NCI-H1436 treated with DMSO at 0.1 percent for 48 hours (cell line): ENCODE measurements at regions not wholly inside any gene's neighbourhood (a gene's known extent, or its start where the extent isn't known, plus 50 kb on each side); places are given as distances from the start of the nearest gene placed in this dataset.
"Not testable (repeated sequence)": the region's sequence is repeated elsewhere in the genome, so short reads cannot be mapped to it uniquely, and the experiment has no call there.

Experiments
- DNase-seq: peaks from one replicate; lab custom pipeline; 2025; lab: John Stamatoyannopoulos, UW

DNA sequence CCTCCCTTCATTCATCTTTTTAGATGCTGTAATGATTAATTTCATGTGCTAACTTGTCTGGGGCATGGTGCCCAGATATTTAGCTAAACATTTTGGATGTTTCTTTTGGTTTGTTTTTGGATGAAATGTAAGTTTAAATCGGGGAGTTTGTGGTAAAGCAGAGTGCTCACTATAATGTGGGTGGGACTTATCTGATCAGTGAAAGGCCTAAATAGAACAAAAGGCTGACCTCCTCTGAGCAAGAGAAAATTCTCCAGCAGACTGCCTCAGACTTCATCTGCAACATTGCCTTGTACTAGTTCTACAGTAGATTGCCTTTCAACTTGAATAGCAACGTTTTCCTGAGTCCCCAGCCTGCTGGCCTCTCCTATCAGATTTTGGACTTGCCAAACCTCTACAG is 183.6 kb downstream of the S1PR1 start:
- DNase-seq = no peak

DNA sequence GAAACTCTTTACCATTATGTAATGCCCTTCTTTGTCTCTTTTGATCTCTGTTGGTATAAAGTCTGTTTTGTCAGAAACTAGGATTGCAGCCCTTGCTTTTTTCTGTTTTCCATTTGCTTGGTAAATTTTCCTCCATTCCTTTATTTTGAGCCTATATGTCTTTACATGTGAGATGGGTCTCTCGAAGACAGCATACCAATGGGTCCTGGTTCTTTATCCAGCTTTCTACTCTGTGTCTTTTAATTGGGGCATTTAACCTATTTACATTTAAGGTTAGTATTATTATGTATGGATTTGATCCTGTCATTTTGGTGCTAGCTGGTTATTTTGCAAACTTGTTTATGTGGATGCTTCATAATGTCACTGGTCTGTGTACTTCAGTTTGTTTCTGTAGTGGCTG is 191.3 kb downstream of the S1PR1 start:
- not testable (repeated sequence) for DNase-seq

DNA sequence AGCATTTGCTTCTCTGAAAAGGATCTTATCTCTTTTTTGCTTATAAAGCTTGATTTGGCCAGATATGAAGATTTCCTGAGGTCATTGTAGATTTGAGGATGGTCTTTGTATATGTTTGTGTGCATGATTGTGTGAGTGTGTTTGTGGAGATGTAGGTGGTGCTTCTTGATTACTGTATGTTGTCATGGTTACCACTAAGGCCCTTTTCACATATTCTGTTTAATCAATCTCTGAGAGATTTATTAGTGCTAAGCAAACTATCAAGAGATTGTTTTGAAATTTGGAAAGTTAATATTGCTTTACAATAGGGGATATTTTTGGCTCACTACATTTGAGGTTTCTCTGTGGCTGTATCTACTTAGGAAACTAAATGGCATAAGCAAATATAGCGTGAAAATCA is 191.7 kb downstream of the S1PR1 start:
- no peak for DNase-seq

DNA sequence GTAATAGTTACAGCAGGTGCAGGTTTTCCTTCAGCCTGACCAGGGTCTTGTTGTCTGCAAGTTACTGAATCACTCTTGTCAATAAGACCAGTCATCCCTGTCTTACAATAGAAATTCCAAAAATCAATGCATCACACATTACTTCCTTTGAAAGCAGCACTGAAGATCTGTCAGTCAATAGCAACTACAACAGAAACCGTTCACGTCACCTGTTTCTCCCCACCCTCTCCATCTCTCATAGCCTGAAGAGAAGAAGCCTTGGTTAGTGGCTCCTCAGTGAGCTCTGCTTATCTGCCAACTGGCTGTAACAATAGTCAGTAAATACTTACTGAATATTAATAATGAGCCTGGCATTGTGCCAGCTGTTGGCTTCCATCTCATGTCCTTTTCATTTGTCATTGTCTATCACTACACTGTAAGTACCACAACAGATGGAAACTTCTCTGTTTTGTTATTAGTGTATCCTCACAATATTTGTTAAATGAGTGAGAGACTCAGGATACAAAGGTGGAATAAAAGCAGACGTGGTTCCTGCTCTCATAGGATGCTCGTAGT is 195.2 kb downstream of the S1PR1 start:
- no peak for DNase-seq

DNA sequence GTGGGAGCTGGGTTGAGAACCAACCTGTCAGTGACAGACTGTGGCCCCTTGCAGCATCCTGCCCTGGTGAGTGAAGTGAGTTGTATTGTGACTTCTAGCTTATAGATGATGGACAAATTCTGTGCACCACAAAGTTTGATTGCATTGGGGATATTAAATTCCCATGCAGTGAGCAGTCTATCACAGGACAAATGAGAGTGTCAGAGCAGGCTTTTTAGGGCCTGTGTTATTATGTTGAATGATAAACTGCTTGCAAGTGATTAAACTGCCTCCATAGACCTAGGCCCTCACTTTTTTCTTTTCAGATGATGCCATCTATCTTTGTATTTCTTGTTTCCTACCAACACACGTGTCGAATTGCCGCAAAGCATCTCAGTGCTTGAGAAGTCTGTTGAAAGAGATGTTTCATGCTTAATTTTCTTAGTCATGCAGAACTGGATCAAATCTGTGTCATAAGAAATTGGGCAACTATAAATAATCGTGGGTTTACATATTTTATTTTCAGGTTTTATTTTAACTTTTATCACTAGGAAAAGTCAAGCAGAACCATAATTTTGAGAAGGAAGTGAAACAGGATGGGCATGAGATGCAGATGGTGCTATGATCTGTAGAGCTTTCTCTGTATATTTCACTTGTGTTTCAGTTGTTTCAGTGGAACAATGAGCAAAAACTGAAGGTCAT is 199.2 kb downstream of the S1PR1 start:
- no peak for DNase-seq

DNA sequence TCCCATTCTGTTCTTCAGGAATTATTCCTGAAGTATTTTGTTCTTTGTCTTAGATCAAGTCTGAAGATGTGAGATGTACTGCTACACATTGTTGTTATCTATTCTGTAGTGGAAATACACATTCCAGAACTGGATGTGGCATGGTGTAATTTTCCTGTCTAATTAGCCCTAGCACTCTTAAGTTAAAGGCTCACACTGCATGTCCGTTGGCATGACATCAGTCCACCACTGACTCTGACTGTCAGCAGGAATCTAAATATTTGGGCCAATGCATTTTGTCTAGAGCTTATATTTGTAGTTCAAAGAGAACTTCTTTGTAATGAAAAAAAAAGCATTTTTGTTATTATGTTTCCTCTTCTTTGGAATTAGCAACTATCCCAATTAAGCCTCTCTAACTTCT is 201.0 kb downstream of the S1PR1 start:
- DNase-seq = no peak

DNA sequence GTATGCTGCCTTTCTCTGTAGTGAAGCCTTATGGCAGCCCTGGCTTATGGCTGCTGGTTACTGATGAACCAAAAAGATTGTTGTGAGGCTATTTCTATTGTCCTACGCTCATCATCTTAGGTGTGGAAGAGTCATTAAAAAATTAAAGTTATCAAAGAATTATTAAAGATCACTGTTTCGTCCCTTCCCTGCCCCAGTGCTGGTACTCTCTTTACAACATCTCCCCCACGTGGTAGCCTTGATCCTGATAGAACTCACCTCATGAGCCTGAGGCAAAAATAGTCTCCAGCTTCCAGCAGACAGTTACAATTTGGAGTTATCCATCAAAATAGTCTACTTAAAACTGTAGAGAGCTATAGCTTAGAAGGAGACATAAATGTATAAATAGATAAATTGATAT is 201.5 kb downstream of the S1PR1 start:
- no peak for DNase-seq

DNA sequence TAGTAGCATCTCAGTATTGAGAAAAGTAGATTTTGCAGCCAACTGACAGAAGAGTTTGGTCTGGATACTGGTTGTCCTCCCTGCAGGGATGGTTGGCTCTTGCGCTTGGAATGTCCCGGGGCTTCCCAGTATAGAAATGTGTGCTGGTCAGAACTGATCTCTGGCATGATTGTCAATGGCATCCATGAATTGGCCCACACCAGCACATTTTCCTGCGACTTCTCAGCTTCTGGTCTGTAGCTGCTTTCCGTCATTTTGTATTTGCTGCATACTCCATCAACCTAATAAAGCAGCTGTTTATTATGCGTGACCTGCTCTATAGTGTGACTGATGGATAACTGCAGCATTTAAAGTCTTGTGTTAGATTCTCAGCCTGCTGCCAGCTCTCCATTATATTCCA is 203.7 kb downstream of the S1PR1 start:
- DNase-seq = no peak

DNA sequence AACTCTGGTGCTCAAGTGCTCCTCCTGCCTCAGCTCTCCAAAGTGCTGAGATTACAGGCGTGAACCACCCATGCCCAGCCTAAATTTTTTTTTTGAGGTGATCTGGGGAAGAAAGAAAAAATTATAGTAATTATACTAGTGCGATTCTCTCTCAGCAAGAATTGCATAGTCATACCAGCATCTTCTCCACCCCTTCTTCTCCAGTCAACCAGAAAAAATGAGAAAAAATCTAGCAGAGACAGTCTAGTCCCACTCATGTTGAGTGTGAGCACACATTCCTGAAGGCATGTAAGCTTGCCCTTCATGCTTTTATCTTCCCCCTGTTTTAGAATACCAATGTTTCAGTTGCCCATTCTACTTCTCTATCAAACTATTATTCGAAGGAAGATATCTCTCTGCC is 207.6 kb downstream of the S1PR1 start:
- DNase-seq = no peak

DNA sequence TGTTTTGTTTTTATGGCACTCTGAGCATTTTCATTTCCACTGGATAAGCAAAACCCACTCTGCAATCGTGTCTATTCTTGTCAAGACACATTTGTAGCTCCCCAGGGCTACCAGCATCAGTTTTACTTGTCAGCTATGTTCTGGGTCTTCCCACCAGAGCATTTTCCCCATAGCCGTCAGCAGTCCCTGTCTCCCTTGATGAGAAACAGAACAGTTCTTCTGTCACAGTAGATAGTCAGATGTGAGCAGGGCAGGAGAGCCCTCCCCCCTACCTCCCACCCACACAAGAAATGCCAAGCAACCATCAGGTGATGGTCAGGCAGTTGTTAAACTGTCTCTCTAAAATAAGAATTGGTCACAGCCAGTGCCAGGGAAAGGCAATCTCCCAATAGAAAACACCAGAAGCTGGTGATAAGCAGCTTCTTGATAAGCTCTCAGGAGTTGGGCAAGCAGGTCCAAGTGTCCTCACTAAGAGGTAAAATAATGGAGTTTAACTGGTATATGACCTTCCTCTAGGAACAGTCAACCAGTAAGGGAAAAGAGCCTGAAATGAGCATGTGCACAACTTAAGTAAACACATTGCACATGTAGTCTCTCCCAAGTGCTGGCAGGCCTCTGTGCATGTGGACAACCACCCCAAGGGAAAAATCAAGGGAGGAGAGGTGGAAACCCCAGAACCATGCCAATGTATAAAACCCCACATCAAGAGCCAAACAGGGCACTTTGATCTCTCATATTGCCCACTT is 208.2 kb downstream of the S1PR1 start:
- no peak for DNase-seq

DNA sequence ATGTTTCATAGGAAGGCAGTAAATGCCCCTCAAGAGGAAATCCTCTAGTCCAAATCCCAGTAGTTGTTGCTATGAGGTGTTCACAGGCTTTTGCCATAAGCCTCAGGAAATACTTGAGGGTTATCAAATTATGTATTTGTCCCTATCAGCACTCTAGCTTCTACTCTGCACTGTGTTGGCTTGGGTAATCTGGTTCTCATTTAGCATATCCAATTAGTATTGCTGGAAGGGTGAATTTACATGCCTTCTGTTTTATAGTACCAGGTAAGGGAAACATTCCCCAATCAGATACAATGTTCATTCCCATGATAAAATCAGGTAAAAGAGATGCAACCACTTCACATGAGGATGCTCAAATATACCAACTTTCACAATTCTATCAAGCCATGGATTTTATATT is 211.2 kb downstream of the S1PR1 start:
- no peak for DNase-seq

DNA sequence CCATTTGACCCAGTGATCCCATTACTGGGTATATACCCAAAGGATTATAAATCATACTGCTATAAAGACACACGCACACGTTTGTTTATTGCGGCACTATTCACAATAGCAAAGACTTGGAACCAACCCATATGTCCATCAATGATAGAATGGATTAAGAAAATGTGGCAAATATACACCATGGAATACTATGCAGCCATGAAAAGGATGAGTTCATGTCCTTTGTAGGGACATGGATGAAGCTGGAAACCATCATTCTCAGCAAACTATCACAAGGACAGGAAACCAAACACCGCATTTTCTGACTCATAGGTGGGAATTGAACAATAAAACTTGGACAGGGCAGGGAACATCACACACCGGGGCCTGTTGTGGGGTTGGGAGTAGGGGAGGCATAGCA is 213.9 kb downstream of the S1PR1 start:
- DNase-seq = not testable (repeated sequence)

DNA sequence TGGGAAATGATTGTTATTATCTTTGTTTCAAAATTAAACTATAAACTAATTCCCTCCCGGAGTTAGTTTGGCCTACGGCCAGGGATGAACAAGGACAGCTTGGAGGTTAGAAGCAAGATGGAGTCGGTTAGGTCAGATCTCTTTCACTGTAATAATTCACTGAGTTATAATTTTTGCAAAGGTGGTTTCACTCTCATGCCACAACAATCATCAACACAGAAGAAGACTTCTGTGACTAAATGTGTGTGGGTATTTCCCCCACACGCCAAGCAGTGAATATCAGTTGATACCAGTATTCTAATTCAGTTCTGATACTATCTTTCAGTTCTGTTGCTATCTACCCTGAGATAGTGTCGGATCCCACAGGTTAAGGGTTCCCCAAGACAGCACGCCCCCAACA is 215.1 kb downstream of the S1PR1 start:
- DNase-seq = no peak

DNA sequence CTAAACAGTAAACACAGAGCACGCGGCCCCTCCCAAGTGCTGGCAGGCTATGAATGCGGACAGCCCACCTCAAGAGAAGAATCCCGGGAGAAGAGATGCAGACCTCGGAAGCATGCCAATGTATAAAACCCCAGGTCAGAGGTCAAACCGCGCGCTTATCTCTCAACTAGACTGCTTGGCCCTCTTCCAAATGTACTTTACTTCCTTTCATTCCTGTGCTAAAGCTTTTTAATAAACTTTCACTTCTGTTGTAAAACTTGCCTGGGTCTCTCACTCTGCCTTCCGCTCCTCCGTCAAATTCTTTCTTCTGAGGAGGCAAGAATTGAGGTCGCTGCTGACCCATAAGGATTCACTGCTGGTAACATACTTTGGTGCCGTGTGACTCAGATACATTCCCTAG is 216.0 kb downstream of the S1PR1 start:
- DNase-seq = no peak

DNA sequence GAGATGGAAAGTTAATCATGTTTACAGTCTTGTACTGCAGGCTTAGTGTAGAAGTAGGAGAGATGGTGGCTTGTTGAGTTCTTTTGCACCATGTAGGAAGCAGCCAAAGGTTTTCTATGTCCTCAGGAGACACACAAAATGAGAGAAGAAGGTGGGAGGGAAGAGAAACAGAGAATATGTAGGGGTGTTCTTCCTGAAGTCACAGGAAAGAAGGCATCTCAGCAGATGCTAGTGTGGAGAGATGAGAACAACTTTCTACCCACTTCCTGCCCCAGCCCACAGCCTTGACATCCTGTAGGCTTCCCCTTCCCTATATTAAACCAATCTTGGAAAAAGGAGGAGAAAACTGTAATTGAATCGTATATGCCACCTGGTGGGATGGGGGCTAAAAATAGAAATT is 217.0 kb downstream of the S1PR1 start:
- no peak for DNase-seq

DNA sequence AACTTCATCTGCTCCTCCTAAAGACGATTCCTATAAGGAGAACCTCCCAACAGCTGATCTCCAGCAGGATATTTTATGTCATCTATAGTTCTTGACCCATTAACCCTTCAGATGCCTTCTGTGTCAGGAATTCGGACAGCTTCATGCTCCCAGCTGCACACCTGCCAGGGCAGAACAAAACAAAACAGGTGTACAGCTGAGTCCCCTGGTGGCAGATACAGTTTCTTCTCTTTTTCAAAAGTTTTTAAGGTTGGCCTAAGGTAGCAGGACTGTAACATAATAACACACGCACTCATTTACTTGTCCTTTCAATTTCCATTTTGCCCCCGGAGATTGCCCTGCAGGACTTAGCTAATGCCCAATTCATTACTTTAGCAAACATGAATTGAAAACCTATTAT is 218.3 kb downstream of the S1PR1 start:
- no peak for DNase-seq

DNA sequence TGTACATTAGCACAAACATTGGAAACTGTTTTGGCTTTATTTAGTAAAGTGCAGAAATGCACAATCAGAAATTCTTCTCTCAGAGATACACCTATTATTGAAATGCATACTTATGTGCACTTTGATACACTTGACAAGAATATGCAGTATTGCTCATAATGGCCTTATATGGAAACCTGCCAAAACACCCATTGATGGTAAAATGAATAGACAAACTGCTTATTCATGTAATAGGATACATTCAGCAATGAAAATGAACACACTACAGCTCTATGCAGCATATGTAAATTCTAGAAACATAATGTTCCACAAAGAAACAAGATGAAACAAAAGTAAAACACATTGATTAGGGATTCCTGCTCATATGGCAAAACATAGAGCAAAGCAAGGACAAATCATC is 223.9 kb downstream of the S1PR1 start:
- no peak for DNase-seq

DNA sequence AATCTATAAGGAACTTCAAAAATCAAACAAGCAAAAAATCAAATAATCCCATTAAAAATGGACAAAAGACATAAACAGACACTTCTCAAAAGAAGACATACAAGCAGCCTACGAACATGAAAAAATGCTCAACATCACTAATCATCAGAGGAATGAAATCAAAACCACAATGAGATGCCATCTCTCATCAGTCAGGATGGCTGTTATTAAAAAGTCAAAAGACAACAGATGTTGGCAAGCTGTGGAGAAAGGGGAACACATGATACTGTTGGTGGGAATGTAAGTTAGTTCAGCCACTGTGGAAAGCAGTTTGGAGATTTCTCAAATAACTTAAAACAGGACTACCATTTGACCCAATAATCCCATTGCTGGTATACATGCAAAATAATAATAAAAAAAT is 226.4 kb downstream of the S1PR1 start:
- no peak for DNase-seq

DNA sequence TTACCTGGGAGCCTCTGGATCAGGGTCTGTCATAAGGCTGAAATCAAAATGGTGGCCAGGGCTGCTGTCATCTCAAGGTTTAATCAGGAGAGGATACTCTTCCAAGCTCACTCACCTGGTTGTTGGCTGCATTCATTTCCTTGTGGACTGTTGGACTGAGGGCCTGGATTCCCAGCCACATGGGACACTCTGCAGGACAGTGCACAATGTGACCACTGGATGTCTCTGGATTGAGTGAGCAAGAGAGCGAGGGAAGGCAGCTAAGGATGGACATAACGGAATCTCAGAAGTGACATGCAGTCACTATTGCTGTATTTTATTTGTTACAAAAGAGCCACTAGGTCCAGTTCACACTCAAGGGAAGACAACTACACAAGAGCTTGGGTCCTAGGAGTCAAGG is 229.1 kb downstream of the S1PR1 start:
- no peak for DNase-seq

DNA sequence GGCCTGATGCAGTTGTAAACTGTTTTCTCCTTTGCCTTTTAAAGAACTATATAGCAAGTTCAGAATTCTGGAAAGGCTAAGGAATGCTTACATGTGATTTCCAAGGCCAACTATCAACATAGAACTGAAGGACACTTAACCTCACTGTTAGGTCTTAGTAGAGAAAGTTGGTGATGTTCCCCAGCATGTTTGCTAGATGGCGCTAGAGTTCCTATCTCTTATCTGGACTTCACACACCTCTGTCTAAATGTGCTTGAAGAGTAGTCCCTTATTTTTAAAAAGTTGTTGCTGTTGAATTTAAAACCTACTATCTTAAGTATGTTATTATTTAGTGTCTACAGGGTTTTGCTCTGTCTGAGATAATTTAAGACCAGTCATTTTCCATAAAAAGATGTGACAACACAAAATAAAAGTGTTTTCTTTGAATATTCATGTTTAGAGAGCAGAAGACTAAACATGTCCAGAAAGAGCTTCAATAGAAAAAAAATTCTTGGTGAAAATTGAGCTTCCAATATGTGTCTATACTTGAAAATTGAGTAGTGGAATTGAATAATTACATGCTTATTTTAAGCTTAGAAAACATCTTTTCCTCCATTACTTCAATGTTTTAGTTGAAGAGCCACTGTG is 237.3 kb downstream of the S1PR1 start:
- no peak for DNase-seq

DNA sequence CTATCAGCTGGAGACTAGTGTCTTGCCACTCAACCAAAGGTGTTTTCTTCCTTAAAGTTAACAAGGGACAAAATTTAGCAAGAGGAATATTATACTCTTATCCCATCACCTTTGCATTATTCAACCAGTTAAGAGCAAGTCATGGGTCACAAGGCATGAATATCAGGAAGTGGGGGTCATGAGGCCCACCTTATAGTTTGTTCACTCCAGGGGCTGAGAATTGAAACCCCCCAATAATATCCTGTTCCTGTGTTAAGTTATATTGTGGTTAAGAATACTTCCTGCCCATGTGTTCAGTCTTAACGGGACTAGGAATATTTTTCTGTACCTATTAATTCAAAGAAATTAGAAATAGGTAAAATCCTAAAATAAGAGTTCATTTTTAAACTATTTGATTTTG is 239.7 kb downstream of the S1PR1 start:
- no peak for DNase-seq

DNA sequence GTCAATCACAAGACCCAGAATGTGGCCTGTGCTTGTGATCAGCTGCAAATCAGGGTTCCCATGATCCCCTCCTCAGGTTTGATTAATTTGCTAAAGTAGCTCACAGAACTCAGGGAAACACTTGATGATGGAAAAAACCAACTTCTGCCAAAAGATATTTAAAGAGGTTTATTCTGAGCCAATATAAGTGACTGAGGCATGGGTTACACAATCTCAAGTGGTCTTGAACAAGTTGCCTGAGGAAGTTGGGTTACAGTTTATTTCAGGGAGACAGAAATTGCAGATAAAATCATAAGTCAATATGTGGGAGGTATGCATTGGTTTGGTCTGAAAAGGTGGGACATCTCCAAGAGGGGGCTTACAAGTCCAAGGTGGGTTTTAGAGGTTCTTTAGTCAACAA is 243.1 kb downstream of the S1PR1 start:
- no peak for DNase-seq

DNA sequence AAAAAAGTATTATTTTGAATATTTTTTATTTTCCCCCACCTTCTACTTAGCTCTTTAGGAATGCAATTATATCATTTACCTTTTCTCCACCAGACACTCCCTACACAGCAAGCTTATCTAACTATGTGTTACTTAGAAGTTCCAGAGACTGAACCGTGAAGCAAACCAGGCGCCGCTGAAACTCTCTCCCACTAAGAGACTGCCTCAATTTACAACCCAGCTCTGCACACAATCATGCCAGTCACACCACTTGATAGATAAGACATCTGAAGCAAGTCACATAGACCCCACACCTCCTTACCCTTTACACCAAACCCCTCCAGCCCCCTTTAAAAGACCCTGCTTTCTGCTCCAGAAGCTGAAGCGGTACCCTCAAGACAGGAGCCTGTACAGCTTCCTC is 245.5 kb downstream of the S1PR1 start:
- DNase-seq = no peak
